ENCODE measurements at regions not wholly inside any gene's neighbourhood (a gene's known extent, or its start where the extent isn't known, plus 50 kb on each side); places are given as distances from the start of the nearest gene placed in this dataset.

DNA sequence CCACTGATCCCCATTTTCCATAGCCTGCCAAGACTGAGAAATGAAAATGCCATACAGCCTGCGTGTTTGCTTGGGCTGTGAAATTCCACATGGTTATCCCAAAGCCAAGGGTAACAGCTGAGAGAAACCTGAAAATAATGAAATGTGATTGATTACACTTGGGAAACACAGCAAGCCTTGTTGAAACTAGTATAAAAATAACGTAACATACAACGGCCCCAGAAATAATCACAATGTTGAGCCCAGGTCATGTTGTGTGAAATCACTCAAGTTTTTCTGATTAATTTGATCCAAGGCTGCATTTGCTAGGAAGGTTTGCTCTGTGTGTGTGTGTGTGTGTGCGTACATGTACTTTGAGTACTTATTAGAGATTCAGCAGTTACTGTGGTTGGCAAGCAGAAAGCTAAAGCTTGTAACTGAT, 269.0 kb downstream of the OXSM start:
- H3K4me3 Mint-ChIP-seq (ENCODE audit: low read depth), result no peak overlapping the region
- no peaks in the 10 kb centered on the region for H3K36me3 Mint-ChIP-seq (ENCODE audit: low read depth)
- H3K27me3 Mint-ChIP-seq (ENCODE audit: low read depth), result no peaks in the 10 kb centered on the region
- H3K27ac Mint-ChIP-seq, result no peak overlapping the region
- no peaks in the 10 kb centered on the region for H3K9me3 Mint-ChIP-seq
- no peaks in the 10 kb centered on the region for H3K4me1 Mint-ChIP-seq (ENCODE audit: low read depth)
- intact Hi-C loops (cut with micrococcal nuclease), result no loop called here
- DNase-seq (ENCODE audit: low spot score), result no peak

DNA sequence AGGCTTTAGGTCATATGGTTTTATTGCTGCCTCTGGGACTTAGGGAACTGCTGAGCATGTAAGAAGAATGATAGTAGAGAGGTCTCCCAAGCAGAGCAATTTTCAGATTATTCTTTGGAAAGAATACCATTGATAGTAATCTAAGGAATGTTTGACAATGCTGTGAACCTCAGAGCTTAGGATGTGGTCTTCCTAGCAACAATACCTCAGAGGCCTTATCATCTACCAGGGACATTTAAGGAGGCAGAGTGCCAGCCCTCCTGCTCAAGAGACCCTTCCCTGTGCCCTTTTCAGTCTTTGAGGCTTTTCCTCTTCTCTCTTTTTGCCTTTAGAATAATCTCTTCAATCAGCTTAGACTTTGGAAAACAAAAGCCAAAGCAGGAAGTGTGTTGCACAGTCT, 272.1 kb downstream of the OXSM start:
- intact Hi-C loops (cut with micrococcal nuclease), result no loop called here
- no peaks in the 10 kb centered on the region for H3K27me3 Mint-ChIP-seq (ENCODE audit: low read depth)
- no peaks in the 10 kb centered on the region for H3K36me3 Mint-ChIP-seq (ENCODE audit: low read depth)
- no peak overlapping the region for H3K4me3 Mint-ChIP-seq (ENCODE audit: low read depth)
- H3K4me1 Mint-ChIP-seq (ENCODE audit: low read depth), result no peaks in the 10 kb centered on the region
- H3K9me3 Mint-ChIP-seq, result no peaks in the 10 kb centered on the region
- no peak overlapping the region for H3K27ac Mint-ChIP-seq
- DNase-seq (ENCODE audit: low spot score), result no peak

DNA sequence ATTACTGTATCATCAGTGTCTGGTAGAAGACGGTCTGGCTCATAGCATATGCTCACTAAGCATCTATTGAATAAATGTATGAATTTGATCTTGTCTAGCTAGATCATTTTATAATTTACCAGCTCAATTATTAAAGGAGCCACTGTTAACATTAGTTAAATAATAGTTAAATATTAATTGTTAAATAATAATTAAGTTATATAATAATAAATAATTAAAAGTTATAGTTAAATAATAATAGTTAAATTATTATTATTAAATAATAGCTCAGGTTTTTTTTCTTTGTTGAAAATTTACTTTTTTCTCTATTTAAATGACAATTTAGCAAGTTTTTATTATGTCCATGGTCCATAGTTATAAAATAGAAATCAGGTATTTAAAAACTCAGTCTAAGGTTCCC, 274.4 kb downstream of the OXSM start:
- Mint-ChIP-seq H3K36me3 (ENCODE audit: low read depth) (no peaks in the 10 kb centered on the region), H3K4me1 (ENCODE audit: low read depth) (no peaks in the 10 kb centered on the region), H3K27ac (no peak overlapping the region)

DNA sequence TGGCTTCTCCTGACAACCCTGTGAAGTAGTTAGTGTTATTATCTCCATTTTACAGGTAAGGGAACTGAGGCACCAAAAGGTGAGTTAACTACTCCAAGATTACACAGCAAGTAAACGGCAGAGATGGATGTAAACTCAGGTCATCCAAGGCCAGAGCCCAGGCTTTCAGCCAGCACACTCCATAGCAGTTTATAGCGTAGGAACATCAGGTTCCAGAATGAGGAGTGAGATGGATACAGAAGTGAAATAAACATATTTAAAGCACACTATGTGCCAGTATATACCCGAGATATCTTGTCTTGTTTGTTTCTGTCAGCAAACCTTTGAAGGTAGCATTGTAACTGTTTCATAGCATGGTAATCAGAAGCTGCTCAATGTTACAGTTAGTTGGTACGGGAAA, 279.0 kb downstream of the OXSM start:
- DNase-seq (ENCODE audit: low spot score), result no peak
- Mint-ChIP-seq H3K27me3 (ENCODE audit: low read depth) (no peaks in the 10 kb centered on the region), H3K27ac (no peak overlapping the region), H3K4me1 (ENCODE audit: low read depth) (no peaks in the 10 kb centered on the region), H3K4me3 (ENCODE audit: low read depth) (no peak overlapping the region), H3K9me3 (no peaks in the 10 kb centered on the region), H3K36me3 (ENCODE audit: low read depth) (no peaks in the 10 kb centered on the region)
- intact Hi-C loops (cut with micrococcal nuclease), result no loop called here

More for the DNA sequence above, 274.4 kb downstream of the OXSM start:
- Mint-ChIP-seq H3K27me3 (ENCODE audit: low read depth) (no peaks in the 10 kb centered on the region), H3K9me3 (no peaks in the 10 kb centered on the region), H3K4me3 (ENCODE audit: low read depth) (no peak overlapping the region)
- intact Hi-C loops (cut with micrococcal nuclease), result no loop called here
- DNase-seq (ENCODE audit: low spot score), result no peak

DNA sequence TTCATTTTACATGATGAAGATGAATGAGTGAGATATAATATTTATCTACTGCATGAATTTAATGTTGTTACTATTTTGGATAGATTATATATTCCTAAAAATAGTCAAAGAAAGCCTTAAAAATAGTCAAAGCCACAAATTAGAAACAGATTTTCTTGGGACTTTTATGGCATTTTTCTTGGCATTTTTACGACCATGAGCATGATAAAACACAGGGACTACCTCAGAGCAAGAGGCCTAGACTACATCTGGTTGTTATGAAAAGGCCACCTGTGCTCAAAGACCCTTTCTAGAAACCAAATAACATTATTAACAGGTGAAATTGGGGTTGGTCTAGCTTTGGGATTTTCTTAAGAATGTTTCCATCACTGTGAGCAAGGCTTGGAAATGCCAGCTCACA, 281.0 kb downstream of the OXSM start:
- H3K27me3 Mint-ChIP-seq (ENCODE audit: low read depth), result no peaks in the 10 kb centered on the region
- intact Hi-C loops (cut with micrococcal nuclease), result no loop called here
- H3K4me1 Mint-ChIP-seq (ENCODE audit: low read depth), result no peaks in the 10 kb centered on the region
- no peak for DNase-seq (ENCODE audit: low spot score)
- H3K27ac Mint-ChIP-seq, result no peak overlapping the region
- no peaks in the 10 kb centered on the region for H3K36me3 Mint-ChIP-seq (ENCODE audit: low read depth)
- no peaks in the 10 kb centered on the region for H3K9me3 Mint-ChIP-seq
- no peak overlapping the region for H3K4me3 Mint-ChIP-seq (ENCODE audit: low read depth)

DNA sequence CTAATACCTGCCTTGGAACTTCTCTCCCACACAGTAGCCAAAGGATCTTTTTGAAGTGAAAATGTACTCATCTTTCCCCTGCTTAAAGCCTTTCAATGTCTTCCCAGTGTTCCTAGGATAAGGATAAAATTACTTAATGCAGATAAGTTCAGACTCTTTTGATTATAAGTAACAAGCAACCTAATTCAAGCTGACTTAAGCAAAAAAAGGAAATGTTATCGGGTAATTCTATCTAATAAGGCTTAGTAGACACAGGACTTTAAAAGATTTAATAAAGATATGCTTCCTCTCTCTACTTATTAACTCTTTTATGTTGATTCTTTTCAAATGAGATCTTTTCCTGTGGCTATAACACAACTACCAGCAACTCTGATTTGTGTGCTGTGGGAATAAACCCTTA, 284.2 kb downstream of the OXSM start:
- H3K27ac Mint-ChIP-seq, result no peak overlapping the region
- H3K27me3 Mint-ChIP-seq (ENCODE audit: low read depth), result no peaks in the 10 kb centered on the region

DNA sequence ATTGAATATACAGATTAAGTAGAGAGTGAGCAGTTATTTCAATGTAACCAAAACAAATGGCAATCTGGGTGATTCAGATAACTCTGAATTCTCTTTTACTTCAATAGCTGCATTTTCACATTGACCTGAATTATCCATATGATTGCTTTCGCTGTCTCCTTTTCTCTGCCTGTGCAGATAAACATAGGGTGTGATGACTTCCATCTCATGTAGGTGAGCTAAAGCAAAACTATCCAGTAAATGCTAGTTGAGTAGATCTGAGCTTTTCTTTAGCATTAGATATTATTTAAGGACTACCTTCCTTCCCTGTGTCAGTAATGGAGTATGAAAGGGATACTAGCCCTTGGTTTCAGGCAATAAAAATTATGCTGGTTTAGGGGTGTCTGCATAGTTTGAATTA, 288.6 kb downstream of the OXSM start:
- H3K27me3 Mint-ChIP-seq (ENCODE audit: low read depth), result no peaks in the 10 kb centered on the region
- H3K9me3 Mint-ChIP-seq, result no peaks in the 10 kb centered on the region
- no peak overlapping the region for H3K27ac Mint-ChIP-seq
- no peaks in the 10 kb centered on the region for H3K4me1 Mint-ChIP-seq (ENCODE audit: low read depth)
- H3K36me3 Mint-ChIP-seq (ENCODE audit: low read depth), result no peaks in the 10 kb centered on the region
- no peak for DNase-seq (ENCODE audit: low spot score)
- no peak overlapping the region for H3K4me3 Mint-ChIP-seq (ENCODE audit: low read depth)
- intact Hi-C loops (cut with micrococcal nuclease), result no loop called here

More for the DNA sequence above, 284.2 kb downstream of the OXSM start:
- no peak overlapping the region for H3K4me3 Mint-ChIP-seq (ENCODE audit: low read depth)
- H3K36me3 Mint-ChIP-seq (ENCODE audit: low read depth), result no peaks in the 10 kb centered on the region
- DNase-seq (ENCODE audit: low spot score), result no peak
- intact Hi-C loops (cut with micrococcal nuclease), result no loop called here
- H3K9me3 Mint-ChIP-seq, result no peaks in the 10 kb centered on the region
- H3K4me1 Mint-ChIP-seq (ENCODE audit: low read depth), result no peaks in the 10 kb centered on the region

DNA sequence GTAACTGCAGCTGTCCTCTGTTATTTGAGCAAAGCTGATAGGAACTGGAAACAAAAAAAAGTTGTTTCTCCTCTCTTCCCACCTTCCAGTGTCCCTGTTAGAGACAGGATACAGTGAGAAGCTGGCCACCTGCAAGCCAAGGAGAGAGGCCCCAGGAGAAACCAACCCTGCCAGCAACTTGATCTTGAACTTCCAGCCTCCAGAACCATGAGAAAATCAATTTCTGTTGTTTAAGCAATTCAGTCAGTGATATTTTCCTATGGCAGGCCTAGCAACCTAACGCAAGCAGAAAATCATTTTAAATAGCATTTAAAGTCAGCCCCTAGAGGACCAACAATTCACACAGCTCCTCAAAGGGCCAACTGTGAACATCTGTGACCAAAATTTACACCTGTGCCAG, 291.3 kb downstream of the OXSM start:
- H3K36me3 Mint-ChIP-seq (ENCODE audit: low read depth), result no peaks in the 10 kb centered on the region
- DNase-seq (ENCODE audit: low spot score), result no peak
- H3K27me3 Mint-ChIP-seq (ENCODE audit: low read depth), result no peaks in the 10 kb centered on the region
- H3K4me1 Mint-ChIP-seq (ENCODE audit: low read depth), result no peaks in the 10 kb centered on the region
- no peak overlapping the region for H3K27ac Mint-ChIP-seq
- intact Hi-C loops (cut with micrococcal nuclease), result no loop called here
- H3K9me3 Mint-ChIP-seq, result peaks cover 1% of the 10 kb centered on the region
- no peak overlapping the region for H3K4me3 Mint-ChIP-seq (ENCODE audit: low read depth)

DNA sequence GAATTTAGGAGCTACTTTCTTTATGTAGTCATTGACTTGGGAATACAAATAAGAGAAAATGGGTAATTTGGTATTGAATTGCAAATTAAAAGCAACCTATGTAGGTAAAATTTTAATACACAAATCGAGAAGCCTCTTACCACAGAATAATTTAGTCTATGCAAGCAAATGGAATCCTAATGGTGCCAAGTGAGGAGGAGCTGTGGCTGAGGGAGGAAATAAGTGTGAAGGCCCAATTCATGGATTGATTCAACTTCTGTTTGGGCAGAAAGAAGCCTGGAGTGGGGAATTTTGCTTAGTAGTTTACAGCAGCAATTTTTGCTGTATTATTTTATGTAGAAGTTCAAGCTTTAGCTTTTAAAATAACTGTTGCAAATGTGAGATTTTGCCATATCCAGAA, 291.9 kb downstream of the OXSM start:
- H3K27me3 Mint-ChIP-seq (ENCODE audit: low read depth), result no peaks in the 10 kb centered on the region
- H3K36me3 Mint-ChIP-seq (ENCODE audit: low read depth), result no peaks in the 10 kb centered on the region
- intact Hi-C loops (cut with micrococcal nuclease), result no loop called here
- H3K9me3 Mint-ChIP-seq, result peaks cover 7% of the 10 kb centered on the region
- DNase-seq (ENCODE audit: low spot score), result no peak
- H3K4me1 Mint-ChIP-seq (ENCODE audit: low read depth), result no peaks in the 10 kb centered on the region
- no peak overlapping the region for H3K4me3 Mint-ChIP-seq (ENCODE audit: low read depth)
- H3K27ac Mint-ChIP-seq, result no peak overlapping the region

DNA sequence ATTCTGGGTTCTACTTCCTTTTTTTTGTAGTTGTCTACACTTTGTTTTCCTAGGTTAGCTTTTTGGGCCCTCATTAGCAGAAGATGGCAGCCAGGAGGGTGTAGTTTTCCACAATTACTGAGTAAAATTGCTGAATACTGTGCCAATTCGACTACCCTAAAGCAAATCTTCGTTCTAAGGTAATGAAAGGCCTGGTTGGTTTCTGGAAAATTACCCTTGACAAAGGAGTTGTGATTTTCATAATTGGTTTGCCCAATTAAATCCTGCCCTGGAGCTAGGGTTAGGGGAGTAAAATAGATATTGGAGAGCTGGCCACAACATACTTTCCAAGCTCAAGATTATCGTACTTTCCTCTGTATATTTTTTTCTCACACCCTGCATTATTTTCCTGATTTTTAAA, 293.0 kb downstream of the OXSM start:
- DNase-seq (ENCODE audit: low spot score), result no peak
- Mint-ChIP-seq H3K4me1 (ENCODE audit: low read depth) (no peaks in the 10 kb centered on the region), H3K9me3 (peaks cover 18% of the 10 kb centered on the region), H3K4me3 (ENCODE audit: low read depth) (no peak overlapping the region), H3K27ac (no peak overlapping the region), H3K36me3 (ENCODE audit: low read depth) (no peaks in the 10 kb centered on the region), H3K27me3 (ENCODE audit: low read depth) (no peaks in the 10 kb centered on the region)
- intact Hi-C loops (cut with micrococcal nuclease), result no loop called here

DNA sequence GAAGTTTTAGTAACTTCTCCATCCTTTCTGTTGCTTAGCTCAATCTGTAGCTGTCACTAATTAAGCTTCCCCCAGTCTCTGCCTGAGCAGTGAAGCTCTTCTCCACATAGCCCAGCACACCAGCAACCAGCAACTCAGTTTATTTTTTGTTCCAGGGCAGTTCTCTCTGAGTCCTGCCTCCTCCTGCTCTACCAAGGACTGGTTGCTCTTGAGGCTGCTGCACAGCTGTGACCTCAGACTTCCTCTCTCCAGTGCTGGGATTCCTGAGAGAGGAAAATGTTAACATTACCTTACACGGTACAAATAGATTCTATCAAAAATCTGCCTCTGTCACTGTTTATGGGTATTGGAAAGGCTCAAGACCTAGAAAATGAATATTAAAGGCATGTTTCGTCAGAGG, 294.7 kb downstream of the OXSM start:
- intact Hi-C loops (cut with micrococcal nuclease), result no loop called here
- no peak for DNase-seq (ENCODE audit: low spot score)
- Mint-ChIP-seq H3K36me3 (ENCODE audit: low read depth) (no peaks in the 10 kb centered on the region), H3K4me3 (ENCODE audit: low read depth) (no peak overlapping the region), H3K4me1 (ENCODE audit: low read depth) (no peaks in the 10 kb centered on the region), H3K9me3 (peaks cover 31% of the 10 kb centered on the region), H3K27me3 (ENCODE audit: low read depth) (no peaks in the 10 kb centered on the region), H3K27ac (no peak overlapping the region)

DNA sequence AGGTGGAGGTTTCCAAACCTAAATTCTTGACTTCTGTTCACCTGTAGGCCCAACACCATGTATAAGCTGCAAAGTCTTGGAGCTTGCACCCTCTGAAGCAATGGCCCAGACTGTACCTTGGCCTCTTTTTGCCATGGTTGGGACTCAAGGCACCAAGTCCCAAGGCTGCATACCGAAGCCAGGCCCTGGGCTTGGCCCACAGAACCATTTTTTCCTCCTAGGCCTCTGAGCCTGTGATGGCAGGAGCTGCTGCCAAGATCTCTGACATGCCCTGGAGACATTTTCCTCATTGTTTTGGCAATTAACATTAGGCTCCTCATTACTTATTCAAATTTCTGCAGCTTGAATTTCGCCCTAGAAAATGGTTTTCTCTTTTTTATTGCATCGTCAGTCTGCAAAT, 297.9 kb downstream of the OXSM start:
- Mint-ChIP-seq H3K36me3 (ENCODE audit: low read depth) (no peaks in the 10 kb centered on the region), H3K9me3 (peaks cover 31% of the 10 kb centered on the region), H3K4me3 (ENCODE audit: low read depth) (no peak overlapping the region), H3K27me3 (ENCODE audit: low read depth) (no peaks in the 10 kb centered on the region), H3K27ac (no peak overlapping the region), H3K4me1 (ENCODE audit: low read depth) (no peaks in the 10 kb centered on the region)
- intact Hi-C loops (cut with micrococcal nuclease), result no loop called here
- no peak for DNase-seq (ENCODE audit: low spot score)

DNA sequence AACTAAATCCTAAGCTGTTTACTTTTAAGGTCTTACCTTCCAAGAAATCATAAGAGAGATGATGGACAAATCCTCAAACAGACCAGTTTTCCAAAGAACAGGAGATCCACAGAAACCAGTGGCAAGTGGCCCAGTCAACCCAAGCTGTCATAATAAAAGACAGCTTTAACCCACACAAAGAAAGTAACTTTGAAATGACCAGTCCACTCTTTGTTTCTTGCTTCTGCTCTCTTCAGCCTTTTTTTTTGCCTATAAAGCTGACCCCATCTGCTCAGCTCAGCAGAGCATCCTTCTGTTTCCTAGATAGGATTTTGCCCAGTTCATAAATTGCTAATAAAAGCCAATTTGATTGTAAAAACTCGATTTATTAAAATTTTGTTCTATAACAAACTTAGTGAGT, 299.4 kb downstream of the OXSM start:
- Mint-ChIP-seq H3K27ac (no peak overlapping the region), H3K9me3 (peaks cover 34% of the 10 kb centered on the region), H3K4me1 (ENCODE audit: low read depth) (no peaks in the 10 kb centered on the region), H3K36me3 (ENCODE audit: low read depth) (no peaks in the 10 kb centered on the region), H3K27me3 (ENCODE audit: low read depth) (no peaks in the 10 kb centered on the region), H3K4me3 (ENCODE audit: low read depth) (no peak overlapping the region)
- DNase-seq (ENCODE audit: low spot score), result no peak
- intact Hi-C loops (cut with micrococcal nuclease), result no loop called here

DNA sequence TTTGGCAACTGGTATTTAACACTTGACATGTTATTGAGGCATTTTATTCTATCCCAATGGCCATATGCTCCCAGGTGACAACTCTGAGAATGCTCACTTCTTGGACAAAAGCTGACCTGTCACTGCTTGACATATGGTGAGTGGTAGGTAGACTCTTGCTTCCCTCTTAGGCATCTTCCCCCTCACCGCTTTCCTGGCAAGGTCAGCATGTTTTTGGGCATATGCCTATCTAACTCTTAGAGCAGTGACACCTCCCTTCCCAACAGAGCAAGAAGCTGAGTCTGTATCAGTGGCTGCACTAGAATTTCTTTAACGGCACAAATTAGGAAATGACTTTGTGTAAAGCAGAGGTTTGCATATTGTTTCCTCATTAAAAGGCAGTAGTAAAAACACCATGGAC, 300.7 kb downstream of the OXSM start:
- no peaks in the 10 kb centered on the region for H3K27me3 Mint-ChIP-seq (ENCODE audit: low read depth)
- H3K27ac Mint-ChIP-seq, result no peak overlapping the region
- no peaks in the 10 kb centered on the region for H3K36me3 Mint-ChIP-seq (ENCODE audit: low read depth)
- H3K9me3 Mint-ChIP-seq, result peaks cover 42% of the 10 kb centered on the region
- no peak for DNase-seq (ENCODE audit: low spot score)
- intact Hi-C loops (cut with micrococcal nuclease), result no loop called here
- no peaks in the 10 kb centered on the region for H3K4me1 Mint-ChIP-seq (ENCODE audit: low read depth)
- no peak overlapping the region for H3K4me3 Mint-ChIP-seq (ENCODE audit: low read depth)
